H1 (cell line): ENCODE measurements at regions not wholly inside any gene's neighbourhood (a gene's known extent, or its start where the extent isn't known, plus 50 kb on each side); places are given as distances from the start of the nearest gene placed in this dataset.

Source experiments
- CBX5 ChIP-seq: fragments of 300-800, 300-1000 bp; sonication (generic); IDR thresholded peaks from 2 replicates; pipeline ENCODE4 v1.7.1; 2016; ENCODE audit warnings: antibody characterized with exemption, low read length, low read depth
- CHD7 ChIP-seq: fragments of 300-600 bp; sonication (generic); IDR thresholded peaks from 2 replicates; pipeline ENCODE4 v1.7.1; 2012; ENCODE audit warnings: low read length, moderate library complexity, mild to moderate bottlenecking, inconsistent platforms; ENCODE audit not compliant: insufficient replicate concordance
- KDM1A ChIP-seq: fragments of 200-600, 300-600 bp; sonication (generic); IDR thresholded peaks from 2 replicates; pipeline ENCODE4 v1.7.1; 2016; ENCODE audit warnings: mild to moderate bottlenecking, low read length, borderline replicate concordance
- NANOG ChIP-seq: IDR thresholded peaks from 2 replicates; pipeline ENCODE4 v1.6.1; 2011; ENCODE audit warnings: low read length, low read depth, mild to moderate bottlenecking, inconsistent platforms; ENCODE audit not compliant: insufficient read depth, poor library complexity, severe bottlenecking
- TAF7 ChIP-seq: optimal IDR thresholded peaks from 2 replicates; pipeline ENCODE3; 2011; ENCODE audit warnings: low read depth, mild to moderate bottlenecking, inconsistent platforms, low read length, moderate library complexity, borderline replicate concordance
- YY1 ChIP-seq: IDR thresholded peaks from 2 replicates; pipeline ENCODE4 v1.6.1; 2011; ENCODE audit warnings: low read depth, mild to moderate bottlenecking, low read length

GRCh38 chr18:70500748-70501147 is 211.9 kb downstream of the SOCS6 start (continued):
- TF ChIP-seq CHD7 (no peak), YY1 (no peak), NANOG (no peak), KDM1A (no peak), CBX5 (no peak), TAF7 (no peak)
